Loucy (cell line): ENCODE measurements at regions not wholly inside any gene's neighbourhood (a gene's known extent, or its start where the extent isn't known, plus 50 kb on each side); places are given as distances from the start of the nearest gene placed in this dataset.

Experiments used
- H2AFZ ChIP-seq: fragments of 200-600 bp; sonication (generic); 2 replicates; pipeline ENCODE4 v1.6.0; 2016; ENCODE audit warnings: antibody characterized with exemption, mild to moderate bottlenecking, low read length, moderate library complexity
- H3F3A ChIP-seq: fragments of 200-600 bp; 2 replicates; pipeline ENCODE4 v1.6.0; 2016; ENCODE audit warnings: antibody characterized with exemption, low read depth, mild to moderate bottlenecking
- H3K27me3 ChIP-seq: fragments of 200-600 bp; sonication (generic); 2 replicates; pipeline ENCODE4 v1.6.1; 2014; ENCODE audit warnings: low read length, mild to moderate bottlenecking; ENCODE audit not compliant: insufficient read depth, poor library complexity, severe bottlenecking
- H3K36me3 ChIP-seq: fragments of 200-600 bp; sonication (generic); 2 replicates; pipeline ENCODE4 v1.6.1; 2016; ENCODE audit warnings: low read length; ENCODE audit not compliant: insufficient read depth
- H3K4me1 ChIP-seq: fragments of 200-600 bp; sonication (generic); 2 replicates; pipeline ENCODE4 v1.5.1; 2014; ENCODE audit warnings: low read length, mild to moderate bottlenecking; ENCODE audit not compliant: insufficient read depth, poor library complexity, severe bottlenecking
- H3K4me2 ChIP-seq: fragments of 200-600 bp; sonication (generic); 2 replicates; pipeline ENCODE4 v1.6.0; 2014; ENCODE audit warnings: antibody characterized with exemption, low read length, low read depth, mild to moderate bottlenecking; ENCODE audit not compliant: poor library complexity, severe bottlenecking
- H3K4me3 ChIP-seq: fragments of 200-600 bp; sonication (generic); 2 replicates; pipeline ENCODE4 v1.5.1; 2014; ENCODE audit warnings: low read length, mild to moderate bottlenecking, mixed read lengths; ENCODE audit not compliant: poor library complexity, severe bottlenecking
- H3K79me2 ChIP-seq: fragments of 200-600 bp; sonication (generic); 2 replicates; pipeline ENCODE4 v1.6.1; 2014; ENCODE audit warnings: low read length; ENCODE audit not compliant: insufficient read depth
- H3K9ac ChIP-seq: fragments of 200-600 bp; sonication (generic); 2 replicates; pipeline ENCODE4 v1.6.0; 2014; ENCODE audit warnings: mild to moderate bottlenecking, low read depth, low read length, moderate library complexity; ENCODE audit not compliant: poor library complexity, severe bottlenecking
- H3K9me2 ChIP-seq: fragments of 200-600 bp; sonication (generic); replicated peaks from 2 replicates; pipeline ENCODE4 v1.6.1; 2016; ENCODE audit warnings: low read depth, low read length, mixed read lengths
- H3K9me3 ChIP-seq: fragments of 200-600 bp; sonication (generic); 2 replicates; pipeline ENCODE4 v1.6.1; 2014; ENCODE audit warnings: mild to moderate bottlenecking, antibody characterized with exemption, low read length, low read depth; ENCODE audit not compliant: insufficient read depth
- H4K20me1 ChIP-seq: fragments of 200-600 bp; sonication (generic); 2 replicates; pipeline ENCODE4 v1.6.0; 2014; ENCODE audit warnings: antibody characterized with exemption, low read length, mild to moderate bottlenecking; ENCODE audit not compliant: insufficient read depth, poor library complexity, severe bottlenecking
- CTCF ChIP-seq: fragments of 200-600 bp; sonication (generic); conservative IDR thresholded peaks from 2 replicates; pipeline ENCODE4 v1.5.1; 2014; ENCODE audit warnings: mild to moderate bottlenecking, antibody characterized with exemption, low read length
- EZH2phosphoT487 ChIP-seq: fragments of 200-600 bp; IDR thresholded peaks from 2 replicates; pipeline ENCODE4 v1.6.1; 2018; ENCODE audit warnings: antibody characterized with exemption, mild to moderate bottlenecking, moderate library complexity, borderline replicate concordance

DNA sequence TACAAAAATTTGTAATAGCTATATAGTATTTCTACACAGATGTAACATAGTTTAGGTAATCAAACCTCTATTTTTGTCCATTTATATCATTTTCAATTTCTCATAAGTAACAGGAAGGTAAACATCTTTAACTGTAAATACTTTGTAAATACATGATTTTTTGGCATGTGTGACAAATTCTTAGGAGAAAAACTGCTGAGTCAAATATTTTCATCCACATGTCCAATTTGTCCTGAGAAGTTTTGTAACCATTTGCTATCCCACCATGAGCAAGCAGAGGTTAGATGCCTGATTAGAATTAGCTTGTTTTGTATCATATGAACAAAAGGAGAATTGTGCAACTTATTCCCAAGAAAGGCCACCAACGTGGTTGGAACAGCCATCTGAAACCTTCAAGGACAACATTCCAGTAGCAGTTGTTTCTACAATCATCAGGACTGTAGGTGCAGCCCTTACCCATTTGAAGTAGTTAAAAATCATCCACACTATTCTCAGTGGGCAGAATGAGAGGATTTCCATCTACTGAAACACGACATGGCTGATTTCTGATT lies 139.6 kb upstream of the MPPED2 start:
- no peak overlapping the region for H3K4me3 ChIP-seq
- no peak overlapping the region for H3K9ac ChIP-seq
- no peaks in the 10 kb centered on the region for H4K20me1 ChIP-seq
- H3K4me2 ChIP-seq: no peak overlapping the region
- H3K27me3 ChIP-seq: no peaks in the 10 kb centered on the region
- no peak overlapping the region for H2AFZ ChIP-seq
- H3K9me2 ChIP-seq: no peaks in the 10 kb centered on the region
- no peaks in the 10 kb centered on the region for H3F3A ChIP-seq
- H3K79me2 ChIP-seq: no peaks in the 10 kb centered on the region
- no peaks in the 10 kb centered on the region for H3K4me1 ChIP-seq
- TF ChIP-seq EZH2phosphoT487 (no peak), CTCF (no peak)
- H3K9me3 ChIP-seq: no peaks in the 10 kb centered on the region
- no peaks in the 10 kb centered on the region for H3K36me3 ChIP-seq

- no peaks in the 10 kb centered on the region for H4K20me1 ChIP-seq
- no peak overlapping the region for H3K4me2 ChIP-seq
- H3K36me3 ChIP-seq: no peaks in the 10 kb centered on the region
- H3K4me3 ChIP-seq: no peak overlapping the region
- H3K4me1 ChIP-seq: no peaks in the 10 kb centered on the region
- H3K79me2 ChIP-seq: no peaks in the 10 kb centered on the region
- H3K27me3 ChIP-seq: no peaks in the 10 kb centered on the region
- no peak overlapping the region for H3K9ac ChIP-seq
- TF ChIP-seq CTCF (no peak), EZH2phosphoT487 (no peak)
- no peaks in the 10 kb centered on the region for H3K9me2 ChIP-seq
- H2AFZ ChIP-seq: no peak overlapping the region
- H3K9me3 ChIP-seq: no peaks in the 10 kb centered on the region
- no peaks in the 10 kb centered on the region for H3F3A ChIP-seq
These were observed 138.1 kb upstream of the MPPED2 start for GRCh38 chr11:30724274-30724673.

GRCh38 chr11:30719371-30719770 lies 133.2 kb upstream of the MPPED2 start:
- Histone ChIP-seq H3K9ac (no peak overlapping the region), H4K20me1 (no peaks in the 10 kb centered on the region), H3K27me3 (no peaks in the 10 kb centered on the region), H3K79me2 (no peaks in the 10 kb centered on the region), H3K9me2 (no peaks in the 10 kb centered on the region), H3F3A (no peaks in the 10 kb centered on the region), H3K36me3 (no peaks in the 10 kb centered on the region), H3K4me2 (no peak overlapping the region), H3K4me3 (no peak overlapping the region), H3K9me3 (no peaks in the 10 kb centered on the region), H2AFZ (no peak overlapping the region), H3K4me1 (no peaks in the 10 kb centered on the region)
- TF ChIP-seq EZH2phosphoT487 (no peak), CTCF (no peak)
